IPS-20b (cell line): ENCODE measurements at regions not wholly inside any gene's neighbourhood (a gene's known extent, or its start where the extent isn't known, plus 50 kb on each side); places are given as distances from the start of the nearest gene placed in this dataset.

Experiments
- H3K27ac ChIP-seq: one replicate; pipeline ENCODE4 v1.5.1; 2013; ENCODE audit warnings: low read length
- H3K27me3 ChIP-seq: 2 replicates; pipeline ENCODE4 v1.6.1; 2013; ENCODE audit warnings: mild to moderate bottlenecking, low read length, inconsistent platforms; ENCODE audit not compliant: insufficient read depth
- H3K36me3 ChIP-seq: 2 replicates; pipeline ENCODE4 v1.6.1; 2013; ENCODE audit warnings: low read depth, mild to moderate bottlenecking, inconsistent platforms, low read length, moderate library complexity; ENCODE audit not compliant: insufficient read depth
- H3K4me1 ChIP-seq: 2 replicates; pipeline ENCODE4 v1.6.1; 2013; ENCODE audit warnings: mild to moderate bottlenecking, control low read depth, inconsistent platforms, low read length, moderate library complexity; ENCODE audit not compliant: insufficient read depth
- H3K4me3 ChIP-seq: 2 replicates; pipeline ENCODE4 v1.5.1; 2013; ENCODE audit warnings: mild to moderate bottlenecking, low read length, inconsistent platforms
- H3K9ac ChIP-seq: 2 replicates; pipeline ENCODE4 v1.6.1; 2013; ENCODE audit warnings: low read depth, mild to moderate bottlenecking, inconsistent platforms, low read length, moderate library complexity
- H3K9me3 ChIP-seq: 2 replicates; pipeline ENCODE4 v1.6.1; 2013; ENCODE audit warnings: mild to moderate bottlenecking, low read depth, low read length, inconsistent platforms; ENCODE audit not compliant: insufficient read depth

DNA sequence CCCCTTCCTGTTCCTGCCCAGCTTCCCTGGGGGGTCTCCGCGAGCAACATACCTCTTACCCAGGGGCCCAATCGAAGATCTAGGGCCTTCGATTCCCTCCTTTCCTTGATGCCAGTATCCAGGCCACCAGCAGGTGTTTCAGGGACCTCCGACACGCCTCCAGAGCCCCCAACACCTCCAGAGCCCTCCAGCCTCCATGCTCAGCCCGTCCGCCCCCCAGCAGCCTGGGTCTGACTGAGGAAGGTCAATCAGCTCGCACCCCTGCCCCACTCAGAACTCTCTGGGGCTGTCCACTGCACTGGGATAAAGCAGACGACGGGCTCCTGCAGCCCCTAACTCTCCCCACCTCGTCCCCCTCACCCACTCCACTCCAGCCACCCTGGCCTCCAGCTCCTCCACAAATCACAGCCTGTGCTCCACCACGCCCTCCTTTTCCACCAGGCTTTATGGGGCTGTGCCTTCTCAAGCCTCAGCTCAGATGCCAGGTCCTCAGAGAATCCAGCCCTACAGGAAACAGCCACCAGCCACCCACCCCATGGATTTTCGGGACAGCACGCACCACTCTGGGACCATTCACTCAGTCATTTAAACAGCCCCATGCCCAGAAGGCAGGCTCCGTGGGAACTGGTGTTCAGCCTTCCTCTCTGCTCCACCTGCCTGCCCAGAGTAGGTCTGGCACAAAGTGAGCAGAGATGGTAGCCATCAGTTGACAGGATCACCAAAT lies 247.1 kb downstream of the RBFOX3 start:
- Histone ChIP-seq H3K27ac (no peak overlapping the region), H3K4me1 (no peaks in the 10 kb centered on the region), H3K27me3 (peaks cover 4% of the 10 kb centered on the region; the same call in 1 of the 2 replicates), H3K9ac (no peak overlapping the region), H3K36me3 (no peaks in the 10 kb centered on the region), H3K9me3 (no peaks in the 10 kb centered on the region), H3K4me3 (no peak overlapping the region)

DNA sequence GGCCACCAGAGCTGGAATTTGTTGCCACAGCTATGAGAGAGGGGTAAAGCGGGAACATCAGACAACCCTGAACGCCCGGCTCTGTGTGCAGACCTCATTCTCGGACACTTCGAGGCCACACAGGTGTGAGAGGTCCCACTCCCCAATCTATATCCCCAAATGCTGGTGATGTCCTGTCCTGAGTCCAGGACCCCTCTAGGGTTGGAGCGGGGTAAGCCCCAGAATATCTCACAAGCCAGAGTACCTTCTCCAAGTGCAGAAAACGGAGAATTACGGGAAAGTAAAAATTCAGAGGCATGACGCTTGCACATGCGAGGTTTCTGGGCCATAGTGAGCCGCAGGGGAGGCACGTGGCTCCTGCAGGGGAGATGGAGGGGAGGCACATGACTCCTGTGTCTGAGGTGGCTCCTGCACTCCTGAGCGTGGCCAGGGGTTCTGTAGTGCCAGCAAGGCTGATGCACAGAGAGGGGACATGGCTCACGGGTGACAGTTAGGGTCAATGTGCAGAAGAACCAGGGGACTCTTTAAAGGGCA lies 248.0 kb downstream of the RBFOX3 start:
- no peak overlapping the region for H3K9ac ChIP-seq
- H3K27me3 ChIP-seq: peaks cover 4% of the 10 kb centered on the region; the same call in 1 of the 2 replicates
- no peak overlapping the region for H3K4me3 ChIP-seq
- H3K9me3 ChIP-seq: no peaks in the 10 kb centered on the region
- H3K36me3 ChIP-seq: no peaks in the 10 kb centered on the region
- H3K4me1 ChIP-seq: no peaks in the 10 kb centered on the region
- no peak overlapping the region for H3K27ac ChIP-seq

DNA sequence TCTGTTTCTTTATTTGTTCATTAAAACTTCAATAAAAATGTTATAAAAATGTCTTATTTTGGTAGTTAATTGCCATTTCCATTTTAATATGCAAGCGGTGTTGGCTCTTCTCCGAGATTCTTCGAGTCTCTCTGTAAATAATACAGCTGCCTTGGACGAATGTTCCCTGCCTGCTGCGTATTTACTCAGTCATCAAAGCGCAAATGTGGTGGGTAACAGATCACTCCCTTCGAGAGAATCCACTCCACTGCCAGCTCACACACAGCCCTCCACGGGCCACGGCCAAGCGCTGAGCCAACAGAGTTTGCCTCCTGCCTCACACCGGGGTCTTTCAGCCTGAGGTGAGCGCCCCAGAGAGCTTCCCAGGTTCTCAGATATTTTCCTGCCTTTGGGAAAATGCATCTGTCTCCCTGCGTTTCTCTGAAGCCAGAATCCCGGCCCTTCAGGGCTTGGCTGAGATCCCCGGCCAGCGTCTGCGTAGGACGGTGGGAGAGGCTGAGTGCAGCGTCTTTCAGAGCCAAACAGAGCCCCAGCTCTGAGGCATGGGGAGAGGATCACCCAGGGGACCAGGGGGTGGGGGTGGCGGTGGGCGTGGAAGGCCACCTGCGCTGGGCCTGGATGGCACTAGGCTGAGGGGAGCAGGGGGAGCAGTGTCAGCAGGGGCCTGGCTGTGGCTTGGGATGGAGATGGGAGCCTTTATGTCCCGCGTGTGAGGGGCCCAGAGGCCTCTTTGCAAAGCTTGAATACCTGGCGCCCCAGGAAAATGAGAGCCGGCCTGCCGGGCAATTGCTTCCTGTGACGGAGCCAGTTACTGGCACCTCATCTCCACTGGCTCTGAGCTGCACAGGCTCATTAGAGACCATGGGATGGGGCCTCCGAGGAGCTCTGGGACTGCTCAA lies 248.7 kb downstream of the RBFOX3 start:
- H3K9me3 ChIP-seq: no peaks in the 10 kb centered on the region
- no peak overlapping the region for H3K27ac ChIP-seq
- peaks cover 4% of the 10 kb centered on the region; the same call in 1 of the 2 replicates for H3K27me3 ChIP-seq
- no peaks in the 10 kb centered on the region for H3K36me3 ChIP-seq
- H3K4me1 ChIP-seq: no peaks in the 10 kb centered on the region
- H3K9ac ChIP-seq: no peak overlapping the region
- H3K4me3 ChIP-seq: no peak overlapping the region

DNA sequence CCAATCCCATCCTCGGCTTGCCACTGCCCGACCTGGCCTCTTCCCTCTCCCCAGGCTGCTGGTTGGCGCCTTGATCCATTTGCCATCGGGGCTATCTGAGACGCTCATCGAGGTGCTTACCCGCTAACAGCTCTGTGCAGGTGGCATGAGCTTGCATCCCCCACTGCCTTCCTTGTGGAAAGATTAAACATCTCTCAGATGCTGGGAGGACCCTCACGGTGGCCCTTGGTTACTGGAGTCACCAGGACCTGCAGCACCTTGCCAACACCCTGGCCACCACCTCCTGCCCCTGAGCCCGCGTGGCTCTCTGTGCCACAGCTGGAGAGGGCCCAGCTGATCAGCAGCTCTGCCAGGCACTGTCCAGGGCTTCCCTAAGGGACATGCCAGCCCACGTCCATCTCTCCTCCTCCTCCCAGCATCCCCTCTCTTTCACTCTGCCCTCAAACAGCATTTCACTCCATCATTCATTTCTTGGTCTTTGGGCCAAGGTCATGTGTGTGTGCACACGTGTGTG lies 249.6 kb downstream of the RBFOX3 start:
- no peaks in the 10 kb centered on the region for H3K36me3 ChIP-seq
- H3K9ac ChIP-seq: no peak overlapping the region
- H3K27me3 ChIP-seq: peaks cover 4% of the 10 kb centered on the region; the same call in 1 of the 2 replicates
- H3K4me1 ChIP-seq: no peaks in the 10 kb centered on the region
- no peaks in the 10 kb centered on the region for H3K9me3 ChIP-seq
- no peak overlapping the region for H3K27ac ChIP-seq
- H3K4me3 ChIP-seq: no peak overlapping the region

DNA sequence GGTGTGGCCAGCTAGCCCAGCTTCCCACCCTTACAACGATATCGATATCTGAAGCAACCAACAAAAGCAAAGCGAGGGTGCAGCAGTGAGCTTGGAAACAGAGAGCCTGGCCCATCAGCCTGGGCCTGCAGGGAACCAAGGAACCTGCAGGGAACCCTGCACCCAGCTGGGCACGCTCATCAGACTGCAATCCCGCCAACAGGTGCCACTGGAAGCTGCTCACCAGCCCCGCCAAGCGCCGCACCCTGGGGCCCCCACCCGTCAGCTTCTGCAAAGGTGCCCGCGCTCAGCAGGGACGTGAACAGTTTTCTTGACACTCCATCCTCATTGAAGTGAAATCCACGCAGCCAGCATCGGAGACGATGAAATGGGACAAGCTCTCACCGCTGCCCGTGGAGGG lies 250.7 kb downstream of the RBFOX3 start:
- Histone ChIP-seq H3K4me3 (no peak overlapping the region), H3K27me3 (peaks cover 4% of the 10 kb centered on the region; the same call in 1 of the 2 replicates)

DNA sequence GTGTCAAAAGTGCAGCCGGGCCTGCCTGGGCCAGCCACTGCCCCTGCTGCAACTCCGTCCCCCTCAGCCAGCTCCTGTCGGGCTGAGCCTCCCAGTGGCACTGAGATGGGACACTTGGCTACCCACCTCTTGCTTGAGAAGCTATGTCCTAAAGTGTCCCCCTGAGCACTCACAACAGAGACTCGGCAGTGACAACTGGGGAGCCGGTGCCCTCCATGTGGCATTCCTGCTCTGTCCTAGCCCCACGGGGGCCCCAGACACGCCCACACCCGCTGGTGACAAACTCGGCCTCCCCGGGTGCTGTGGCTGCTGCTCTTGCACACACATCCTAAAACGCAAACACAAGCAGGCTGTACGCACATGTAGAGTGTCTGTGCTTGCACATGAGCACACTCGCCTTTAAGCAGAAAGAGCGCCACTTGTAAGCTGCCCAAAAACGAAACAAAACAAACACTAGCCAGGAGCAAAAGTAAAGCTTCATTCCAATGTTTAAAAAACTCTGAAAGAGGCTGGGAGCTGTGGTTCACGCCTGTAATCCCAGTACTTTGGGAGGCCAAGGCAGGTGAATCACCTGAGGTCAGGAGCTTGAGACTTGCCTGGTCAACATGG lies 253.9 kb downstream of the RBFOX3 start:
- Histone ChIP-seq H3K4me1 (no peaks in the 10 kb centered on the region), H3K9me3 (no peaks in the 10 kb centered on the region), H3K36me3 (no peaks in the 10 kb centered on the region), H3K4me3 (no peak overlapping the region), H3K27me3 (no peaks in the 10 kb centered on the region), H3K9ac (no peak overlapping the region), H3K27ac (no peak overlapping the region)

More for the DNA sequence above, 250.7 kb downstream of the RBFOX3 start:
- Histone ChIP-seq H3K27ac (no peak overlapping the region), H3K9me3 (no peaks in the 10 kb centered on the region), H3K36me3 (no peaks in the 10 kb centered on the region), H3K9ac (no peak overlapping the region), H3K4me1 (no peaks in the 10 kb centered on the region)

DNA sequence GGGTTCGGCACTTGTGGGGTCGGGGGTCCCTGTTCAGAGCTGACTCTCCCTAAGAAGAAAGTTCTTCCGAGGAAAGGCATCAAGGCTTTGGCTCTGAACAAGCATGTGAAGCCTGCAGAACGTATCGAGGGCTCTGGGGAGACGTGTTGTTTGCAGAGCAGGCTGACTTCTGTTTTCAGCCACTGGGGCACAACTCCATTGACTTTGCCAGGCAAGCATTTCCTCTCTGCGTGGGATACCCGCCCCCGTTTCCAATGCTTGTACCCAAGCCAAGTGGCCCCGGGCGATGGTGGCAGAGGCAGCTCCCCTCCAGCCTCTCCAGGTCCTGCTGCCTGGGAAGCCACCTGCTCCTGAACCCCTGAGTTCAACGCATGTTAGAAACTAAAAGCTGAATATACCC lies 255.7 kb downstream of the RBFOX3 start:
- Histone ChIP-seq H3K4me1 (no peaks in the 10 kb centered on the region), H3K27me3 (no peaks in the 10 kb centered on the region), H3K9ac (no peak overlapping the region), H3K27ac (no peak overlapping the region), H3K36me3 (no peaks in the 10 kb centered on the region), H3K4me3 (no peak overlapping the region), H3K9me3 (no peaks in the 10 kb centered on the region)

DNA sequence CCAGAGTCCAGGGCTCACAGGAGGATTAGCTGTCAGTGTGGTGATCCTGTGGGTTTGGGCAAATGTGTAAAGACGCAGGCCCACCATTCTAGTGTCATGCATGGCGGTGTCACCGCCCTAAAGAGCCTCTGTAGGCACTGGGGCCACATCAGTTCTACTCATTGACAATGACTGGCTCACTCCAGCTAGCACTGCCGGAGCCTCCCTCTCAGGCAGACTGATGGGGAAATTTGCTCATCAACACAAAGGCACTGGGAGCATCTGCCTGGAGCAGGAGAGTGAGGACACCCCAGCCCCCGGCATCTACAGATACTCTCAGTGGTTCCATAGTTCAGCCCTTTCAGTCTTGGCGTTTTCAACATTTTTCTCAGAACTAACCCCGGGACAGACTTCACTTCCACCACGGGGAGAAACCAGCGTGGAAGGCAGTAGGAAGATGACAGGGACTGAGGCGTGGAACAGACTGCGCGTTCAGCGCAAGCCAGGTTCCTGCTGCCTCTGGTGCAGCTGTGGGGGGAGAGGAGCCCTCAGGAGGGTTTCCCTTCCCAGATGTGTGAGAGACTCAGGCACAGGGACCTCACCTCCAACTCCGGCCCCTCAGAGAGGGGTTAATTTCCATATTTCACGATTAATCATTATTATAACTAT lies 256.6 kb downstream of the RBFOX3 start:
- Histone ChIP-seq H3K4me3 (no peak overlapping the region), H3K9ac (no peak overlapping the region), H3K4me1 (no peaks in the 10 kb centered on the region), H3K27me3 (no peaks in the 10 kb centered on the region; the same call in 1 of the 2 replicates), H3K36me3 (no peaks in the 10 kb centered on the region), H3K9me3 (no peaks in the 10 kb centered on the region), H3K27ac (no peak overlapping the region)

DNA sequence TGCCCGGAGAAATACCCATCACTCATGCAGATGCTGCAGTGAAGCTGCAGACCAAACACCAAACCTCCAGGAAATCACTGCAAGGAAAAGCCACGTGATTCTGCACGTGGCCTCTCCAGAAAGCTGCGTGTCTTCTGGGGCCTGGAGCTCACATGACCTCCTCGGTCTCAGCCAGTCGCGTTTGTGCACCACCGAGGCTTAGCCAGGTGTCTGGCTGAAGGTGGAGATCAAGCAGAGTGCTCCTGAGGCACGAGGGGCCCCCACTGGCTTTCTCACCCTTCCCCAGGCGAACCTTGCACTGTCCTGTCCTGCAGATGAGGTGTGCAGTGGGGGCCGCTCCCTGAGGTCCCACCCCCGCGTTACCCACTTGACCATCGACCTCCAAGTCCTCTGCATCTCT lies 257.3 kb downstream of the RBFOX3 start:
- H3K9me3 ChIP-seq: no peaks in the 10 kb centered on the region
- no peaks in the 10 kb centered on the region for H3K36me3 ChIP-seq
- H3K27ac ChIP-seq: no peak overlapping the region
- no peak overlapping the region for H3K4me3 ChIP-seq
- no peaks in the 10 kb centered on the region; the same call in 1 of the 2 replicates for H3K27me3 ChIP-seq
- no peak overlapping the region for H3K9ac ChIP-seq
- H3K4me1 ChIP-seq: no peaks in the 10 kb centered on the region

DNA sequence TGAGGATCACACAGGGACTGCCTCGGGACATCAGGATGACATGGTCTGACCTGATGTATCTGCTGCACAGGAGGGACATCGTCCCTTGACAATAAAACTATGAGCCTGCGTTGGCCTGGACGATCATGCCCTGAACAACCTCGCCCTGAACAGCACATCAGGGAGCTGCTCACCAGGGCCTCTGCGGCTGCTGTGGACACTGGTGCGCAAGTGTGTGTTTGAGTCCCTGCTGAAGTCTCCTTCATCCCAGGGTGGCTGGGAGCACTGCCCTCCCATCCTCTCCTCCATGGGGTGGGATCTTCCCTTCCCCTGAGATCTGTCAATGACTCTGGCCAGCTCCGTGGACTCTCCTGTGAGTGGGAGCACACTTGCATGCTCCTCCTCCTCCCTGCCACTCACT lies 257.8 kb downstream of the RBFOX3 start:
- Histone ChIP-seq H3K27ac (no peak overlapping the region), H3K27me3 (no peaks in the 10 kb centered on the region; the same call in 1 of the 2 replicates), H3K4me3 (no peak overlapping the region), H3K9ac (no peak overlapping the region), H3K9me3 (no peaks in the 10 kb centered on the region), H3K36me3 (no peaks in the 10 kb centered on the region), H3K4me1 (no peaks in the 10 kb centered on the region)

DNA sequence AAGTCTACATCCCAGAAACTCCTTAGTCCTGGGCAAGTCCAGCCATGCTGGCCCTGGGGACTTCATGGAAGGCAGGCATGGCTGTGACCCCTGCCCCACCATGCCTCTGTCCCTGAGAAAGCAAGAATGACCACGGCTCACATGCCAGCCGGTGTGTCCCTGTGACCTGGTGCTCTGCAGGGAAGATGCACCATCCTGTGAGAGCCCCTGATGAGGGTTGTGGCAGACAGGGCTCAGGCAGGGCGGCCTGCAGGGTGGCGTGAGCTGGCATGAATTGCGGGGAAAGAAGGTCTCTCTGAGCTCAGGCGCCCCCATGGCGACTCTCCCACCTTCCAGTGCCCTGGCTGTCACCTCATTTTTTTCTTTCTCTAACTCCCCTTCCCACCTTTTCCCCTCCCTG lies 260.3 kb downstream of the RBFOX3 start:
- Histone ChIP-seq H3K9me3 (no peaks in the 10 kb centered on the region), H3K4me1 (no peaks in the 10 kb centered on the region), H3K36me3 (no peaks in the 10 kb centered on the region), H3K27ac (no peak overlapping the region), H3K27me3 (no peaks in the 10 kb centered on the region; the same call in 1 of the 2 replicates), H3K9ac (no peak overlapping the region), H3K4me3 (no peak overlapping the region)
